HepG2 (cell line): ENCODE measurements at regions not wholly inside any gene's neighbourhood (a gene's known extent, or its start where the extent isn't known, plus 50 kb on each side); places are given as distances from the start of the nearest gene placed in this dataset.

Experiments used
- ATAC-seq: fragments of 200-7000 bp; cut with Tn5 transposase; 3 replicates; pipeline ENCODE4 v1.9.1; 2020; ENCODE audit warnings: mild to moderate bottlenecking, moderate library complexity
- BruUV-seq: library from RNA; stranded (reverse); fragments of 400-500 nt; replicated peaks from 2 replicates; lab custom pipeline; 2021; lab: Mats Ljungman, UMichigan
- CTCF ChIA-PET: fragments of 300-600 bp; formaldehyde crosslinking; extraction: SDS; loops from one replicate; lab custom pipeline; 2021; ENCODE audit warnings: low total read pairs, inconsistent platforms, low intra/inter-chr PET ratio; lab: Yijun Ruan, JAX
- POLR2A ChIA-PET: fragments of 350-600 bp; sonication (Branson Sonifier 250); formaldehyde crosslinking; loops from one replicate; lab custom pipeline; 2020; ENCODE audit warnings: antibody characterized with exemption, inconsistent platforms; lab: Yijun Ruan, JAX
- DNase-seq: peaks from one replicate; pipeline ENCODE4 v3.0.0-alpha.2; 2015; ENCODE audit warnings: low spot score
- FAIRE-seq: peaks from 3 replicates; lab custom pipeline; 2011; peaks lifted over from hg19 to GRCh38; lab: Jason Lieb, UNC
- H2AFZ ChIP-seq: one replicate; pipeline ENCODE4 v1.6.1; 2011; ENCODE audit warnings: low read length, inconsistent platforms
- H3K27ac ChIP-seq: fragments of 300-600 bp; 3 replicates; pipeline ENCODE4 v1.8.0; 2011; ENCODE audit warnings: mixed run types, mild to moderate bottlenecking, mixed read lengths, low read length, inconsistent platforms; ENCODE audit not compliant: insufficient read depth; ENCODE audit errors: extremely low read length
- H3K27me3 ChIP-seq, 2 experiments: fragments of 200-600 bp in 1 of 2; 2 replicates in 1 of 2; 3 replicates in 1 of 2; pipeline versions ENCODE4 v1.6.0 to v1.8.0; 2011; ENCODE audit warnings: low read length in 2 of 2, mild to moderate bottlenecking in 2 of 2, moderate library complexity in 2 of 2, inconsistent platforms in 1 of 2; ENCODE audit not compliant: insufficient read depth in 2 of 2, control insufficient read depth in 1 of 2
- H3K36me3 ChIP-seq, 2 experiments: fragments of 200-600 bp in 1 of 2; replicated peaks in 1 of 2; 2 replicates in 1 of 2; 3 replicates in 1 of 2; pipeline versions ENCODE4 v1.5.1 to v1.8.0; 2011; ENCODE audit warnings: low read length in 2 of 2, inconsistent platforms in 1 of 2; ENCODE audit not compliant: insufficient read depth in 2 of 2, control insufficient read depth in 1 of 2
- H3K4me1 ChIP-seq: 2 replicates; pipeline ENCODE4 v1.5.1; 2012; ENCODE audit warnings: low read length, inconsistent platforms; ENCODE audit not compliant: insufficient read depth
- H3K4me2 ChIP-seq: 2 replicates; pipeline ENCODE4 v1.6.0; 2011; ENCODE audit warnings: low read depth, low read length, inconsistent platforms
- H3K4me3 ChIP-seq, 3 experiments: fragments of 200-600 bp in 1 of 3; sonication (generic), shearing (Covaris generic) in 1 of 3; replicated peaks in 1 of 3; 2 replicates each; pipeline ENCODE4 v1.5.1; 2011 to 2016; ENCODE audit warnings: low read length in 3 of 3, inconsistent platforms in 2 of 3, low read depth in 2 of 3, mild to moderate bottlenecking in 2 of 3, control low read depth in 1 of 3, mixed read lengths in 1 of 3; ENCODE audit not compliant: insufficient read depth in 1 of 3
- H3K79me2 ChIP-seq: one replicate; pipeline ENCODE4 v1.6.1; 2011; ENCODE audit warnings: low read length, inconsistent platforms; ENCODE audit not compliant: insufficient read depth
- H3K9ac ChIP-seq: 2 replicates; pipeline ENCODE4 v1.6.0; 2011; ENCODE audit warnings: mild to moderate bottlenecking, low read depth, low read length, inconsistent platforms; ENCODE audit not compliant: insufficient read depth
- H3K9me3 ChIP-seq: 2 replicates; pipeline ENCODE4 v1.5.1; 2012; ENCODE audit warnings: mild to moderate bottlenecking, low read length
- H4K20me1 ChIP-seq: 2 replicates; pipeline ENCODE4 v1.6.0; 2011; ENCODE audit warnings: inconsistent platforms, mild to moderate bottlenecking, low read length, moderate library complexity; ENCODE audit not compliant: insufficient read depth
- ATF2 ChIP-seq: sonication (generic); formaldehyde crosslinking; IDR thresholded peaks from 2 replicates; pipeline ENCODE4 v1.4.0; 2020; ENCODE audit warnings: missing genetic modification reagents
- ELK4 ChIP-seq: sonication (generic); formaldehyde crosslinking; IDR thresholded peaks from 2 replicates; pipeline ENCODE4 v1.9.0; 2021; ENCODE audit warnings: missing genetic modification reagents, borderline replicate concordance
- HNRNPL ChIP-seq: fragments of 200-400 bp; formaldehyde crosslinking; IDR thresholded peaks from 2 replicates; pipeline ENCODE4 v1.6.1; 2017; ENCODE audit warnings: mild to moderate bottlenecking, low read depth, low read length
- KLF15 ChIP-seq: sonication (generic); formaldehyde crosslinking; IDR thresholded peaks from 2 replicates; pipeline ENCODE4 v1.8.1; 2023; ENCODE audit warnings: borderline replicate concordance, mild to moderate bottlenecking, inconsistent platforms, missing genetic modification reagents, mixed read lengths
- MAFF ChIP-seq: IDR thresholded peaks from 2 replicates; pipeline ENCODE4 v1.6.1; 2011; ENCODE audit warnings: low read depth, low read length, improper control_type of control experiment
- MAFK ChIP-seq, 2 experiments: IDR thresholded peaks in 1 of 2; conservative IDR thresholded peaks in 1 of 2; 2 replicates each; pipeline ENCODE4 v1.6.1; 2011; ENCODE audit warnings: improper control_type of control experiment in 2 of 2, low read length in 2 of 2
- MBD4 ChIP-seq: IDR thresholded peaks from 2 replicates; pipeline ENCODE4 v1.6.1; 2012; ENCODE audit warnings: low read length, inconsistent platforms, borderline replicate concordance
- MTERF4 ChIP-seq: sonication (generic); formaldehyde crosslinking; IDR thresholded peaks from 2 replicates; pipeline ENCODE4 v1.8.0; 2023; ENCODE audit warnings: mild to moderate bottlenecking, missing genetic modification reagents
- NFE2L2 ChIP-seq: fragments of 150-350 bp; IDR thresholded peaks from 2 replicates; pipeline ENCODE4 v1.6.1; 2014; ENCODE audit warnings: low read length
- RNF2 ChIP-seq: fragments of 450-650 bp; conservative IDR thresholded peaks from 2 replicates; pipeline ENCODE4 v1.6.1; 2016; ENCODE audit warnings: low read depth
- SALL2 ChIP-seq: sonication (generic); formaldehyde crosslinking; IDR thresholded peaks from 2 replicates; pipeline ENCODE4 v1.8.1; 2023; ENCODE audit warnings: mild to moderate bottlenecking, missing genetic modification reagents, inconsistent platforms
- SP4 ChIP-seq: sonication (generic); formaldehyde crosslinking; IDR thresholded peaks from 2 replicates; pipeline ENCODE4 v1.8.1; 2023; ENCODE audit warnings: mild to moderate bottlenecking, missing genetic modification reagents
- YEATS2 ChIP-seq: sonication (generic); formaldehyde crosslinking; IDR thresholded peaks from 2 replicates; pipeline ENCODE4 v1.4.0; 2020; ENCODE audit warnings: missing genetic modification reagents, borderline replicate concordance
- YEATS4 ChIP-seq: sonication (generic); formaldehyde crosslinking; IDR thresholded peaks from 2 replicates; pipeline ENCODE4 v1.4.0; 2020; ENCODE audit warnings: missing genetic modification reagents, borderline replicate concordance
- ZFP37 ChIP-seq: sonication (generic); formaldehyde crosslinking; IDR thresholded peaks from 2 replicates; pipeline ENCODE4 v1.4.0; 2020; ENCODE audit warnings: missing genetic modification reagents, borderline replicate concordance
- ZNF383 ChIP-seq: sonication (generic); formaldehyde crosslinking; IDR thresholded peaks from 2 replicates; pipeline ENCODE4 v1.4.0; 2020; ENCODE audit warnings: missing genetic modification reagents, mild to moderate bottlenecking, borderline replicate concordance
- ZNF430 ChIP-seq: sonication (generic); formaldehyde crosslinking; IDR thresholded peaks from 2 replicates; pipeline ENCODE4 v1.9.0; 2021; ENCODE audit warnings: mild to moderate bottlenecking, missing genetic modification reagents
- ZNF484 ChIP-seq: sonication (generic); formaldehyde crosslinking; IDR thresholded peaks from 2 replicates; pipeline ENCODE4 v1.5.1; 2020; ENCODE audit warnings: mild to moderate bottlenecking, low read depth, missing genetic modification reagents, borderline replicate concordance
- ZNF562 ChIP-seq: sonication (generic); formaldehyde crosslinking; IDR thresholded peaks from 2 replicates; pipeline ENCODE4 v1.8.0; 2022; ENCODE audit warnings: missing genetic modification reagents, borderline replicate concordance
- ZNF772 ChIP-seq: sonication (generic); formaldehyde crosslinking; IDR thresholded peaks from 2 replicates; pipeline ENCODE4 v1.5.0; 2020; ENCODE audit warnings: mild to moderate bottlenecking, missing genetic modification reagents
- ZNF839 ChIP-seq: sonication (generic); formaldehyde crosslinking; IDR thresholded peaks from 2 replicates; pipeline ENCODE4 v1.4.0; 2020; ENCODE audit warnings: missing genetic modification reagents, mild to moderate bottlenecking, borderline replicate concordance
- WGBS: methylation state at CpG from one replicate; pipeline ENCODE4 v1.1.6; 2017; ENCODE audit warnings: low lambda C conversion rate; 5-methylcytosine and 5-hydroxymethylcytosine counted together
- in situ Hi-C: cut with HindIII; loops from 2 replicates; pipeline ENCODE4 v1.10.0; 2017; ENCODE audit warnings: low pct_unique_long_range_greater_than_20kb; ENCODE audit not compliant: extremely low pct_ligation_motif_present
- intact Hi-C: fragments of 100-400 bp; cut with micrococcal nuclease; formaldehyde crosslinking; loops from one replicate; pipeline ENCODE4 v1.10.0; 2022; ENCODE audit not compliant: unreplicated experiment

- WGBS, result 64% methylated on average over 3 of the region's 3 CpGs
- CTCF ChIA-PET, result no interaction called here
- FAIRE-seq, result no peak
Observed at GRCh38 chr19:27824108-27824507, 1388.8 kb downstream of the UQCRFS1 start.

More at GRCh38 chr19:27824108-27824507, 1388.8 kb downstream of the UQCRFS1 start:
- no TSS peak for BruUV-seq
- H3K27me3 ChIP-seq, result no peaks in the 10 kb centered on the region
- no peak overlapping the region for H2AFZ ChIP-seq
- POLR2A ChIA-PET, result no interaction called here
- H3K4me2 ChIP-seq, result no peak overlapping the region
- H3K9ac ChIP-seq, result no peak overlapping the region
- no peaks in the 10 kb centered on the region for H3K36me3 ChIP-seq
- peaks cover 32% of the 10 kb centered on the region for H3K9me3 ChIP-seq
- ATAC-seq (no peak), DNase-seq (no peak)
- peaks cover 11% of the 10 kb centered on the region for H3K4me1 ChIP-seq
- TF ChIP-seq ZFP37 (CRISPR knock-in tag), result no peak
- no peak for TF ChIP-seq ZNF562 (CRISPR knock-in tag)
- peak; percentile 11; the same call in 1 of the 2 replicates for TF ChIP-seq MAFF
- TF ChIP-seq HNRNPL, result no peak
- TF ChIP-seq KLF15 (CRISPR knock-in tag), result no peak
- TF ChIP-seq MBD4, result no peak
- TF ChIP-seq RNF2, result no peak
- no peak for TF ChIP-seq ATF2
- TF ChIP-seq NFE2L2, result peak; percentile 68
- TF ChIP-seq YEATS4 (CRISPR knock-in tag), result no peak
- TF ChIP-seq MTERF4 (CRISPR knock-in tag), result no peak
- no peak for TF ChIP-seq ZNF839
- TF ChIP-seq MAFK (conservative IDR thresholded peaks at IDR 0.05 in 1 of 2, IDR thresholded peaks at IDR 0.05 in 1 of 2; ENCODE audit: low read length in 2 of 2), result peak; percentile 37 to 43; a peak in 2 of 4 replicates
- TF ChIP-seq ELK4 (CRISPR knock-in tag), result no peak
- no peak for TF ChIP-seq YEATS2 (CRISPR knock-in tag)
- TF ChIP-seq ZNF484 (CRISPR knock-in tag), result no peak
- TF ChIP-seq SALL2 (CRISPR knock-in tag), result no peak
- no peak for TF ChIP-seq SP4 (CRISPR knock-in tag)
- no peak for TF ChIP-seq ZNF430 (CRISPR knock-in tag)
- no peak for TF ChIP-seq ZNF383
- TF ChIP-seq ZNF772, result no peak
- intact Hi-C loops (no loop called here), in situ Hi-C loops (no loop called here)
- H4K20me1 ChIP-seq, result no peaks in the 10 kb centered on the region
- no peak overlapping the region for H3K27ac ChIP-seq
- H3K79me2 ChIP-seq, result no peaks in the 10 kb centered on the region
- H3K4me3 ChIP-seq, result no peak overlapping the region
